RWPE2 (cell line): ENCODE measurements at regions not wholly inside any gene's neighbourhood (a gene's known extent, or its start where the extent isn't known, plus 50 kb on each side); places are given as distances from the start of the nearest gene placed in this dataset.
"Not testable (repeated sequence)": the region's sequence is repeated elsewhere in the genome, so short reads cannot be mapped to it uniquely, and the experiment has no call there.

Source experiments
- ATAC-seq: fragments of 200-7000 bp; cut with Tn5 transposase; 3 replicates; pipeline ENCODE4 v1.9.1; 2021; ENCODE audit warnings: low read depth
- DNase-seq: peaks from one replicate; pipeline ENCODE4 v3.0.0-alpha.2; 2020; ENCODE audit warnings: low spot score
- H3K27ac ChIP-seq: fragments of 450-650 bp; 2 replicates; pipeline ENCODE4 v1.5.1; 2017; ENCODE audit warnings: mild to moderate bottlenecking; ENCODE audit not compliant: poor library complexity, severe bottlenecking
- H3K27me3 ChIP-seq: fragments of 250-450 bp; sonication (Bioruptor Pico); 2 replicates; pipeline ENCODE4 v1.5.1; 2021; ENCODE audit warnings: mild to moderate bottlenecking, moderate library complexity; ENCODE audit not compliant: insufficient read depth, poor library complexity, severe bottlenecking
- H3K36me3 ChIP-seq: fragments of 250-450 bp; sonication (Bioruptor Pico); 2 replicates; pipeline ENCODE4 v1.5.1; 2020; ENCODE audit warnings: low read depth, mild to moderate bottlenecking, moderate library complexity
- H3K4me1 ChIP-seq: fragments of 250-450 bp; sonication (Bioruptor Pico); 2 replicates; pipeline ENCODE4 v1.5.1; 2021; ENCODE audit warnings: mild to moderate bottlenecking, moderate library complexity; ENCODE audit not compliant: insufficient read depth, poor library complexity, severe bottlenecking
- H3K4me3 ChIP-seq: fragments of 250-450 bp; sonication (Bioruptor Pico); 2 replicates; pipeline ENCODE4 v1.5.1; 2021; ENCODE audit warnings: mild to moderate bottlenecking, moderate library complexity; ENCODE audit not compliant: severe bottlenecking
- H3K9me3 ChIP-seq: fragments of 250-450 bp; sonication (Bioruptor Pico); 2 replicates; pipeline ENCODE4 v1.5.1; 2021; ENCODE audit warnings: mild to moderate bottlenecking, moderate library complexity; ENCODE audit not compliant: severe bottlenecking

DNA sequence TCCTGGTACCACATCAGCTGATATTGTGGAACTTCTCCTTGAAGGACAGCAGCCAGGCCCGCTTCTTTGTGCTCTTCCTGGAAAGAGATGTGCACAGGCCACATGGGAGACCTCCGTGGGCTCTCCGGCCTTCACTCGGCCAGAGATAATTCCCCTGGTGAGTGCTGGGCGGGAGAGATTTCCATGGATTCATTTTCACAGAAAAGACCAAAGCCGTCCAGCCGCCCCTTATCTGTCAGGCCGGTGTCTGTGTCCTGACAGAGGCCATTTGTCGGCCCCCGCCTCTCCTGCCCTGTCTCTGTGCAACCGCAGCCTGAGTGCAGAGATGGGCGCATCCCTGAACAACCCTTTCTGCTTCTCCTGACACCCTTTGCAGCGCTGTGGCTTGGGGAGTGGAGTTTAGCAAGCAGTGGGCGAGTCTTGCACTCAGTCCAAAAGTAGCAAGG is 197.9 kb downstream of the BANP start:
- not testable (repeated sequence) for H3K4me1 ChIP-seq, ATAC-seq, H3K27me3 ChIP-seq, H3K27ac ChIP-seq, H3K9me3 ChIP-seq, H3K4me3 ChIP-seq, H3K36me3 ChIP-seq, DNase-seq

DNA sequence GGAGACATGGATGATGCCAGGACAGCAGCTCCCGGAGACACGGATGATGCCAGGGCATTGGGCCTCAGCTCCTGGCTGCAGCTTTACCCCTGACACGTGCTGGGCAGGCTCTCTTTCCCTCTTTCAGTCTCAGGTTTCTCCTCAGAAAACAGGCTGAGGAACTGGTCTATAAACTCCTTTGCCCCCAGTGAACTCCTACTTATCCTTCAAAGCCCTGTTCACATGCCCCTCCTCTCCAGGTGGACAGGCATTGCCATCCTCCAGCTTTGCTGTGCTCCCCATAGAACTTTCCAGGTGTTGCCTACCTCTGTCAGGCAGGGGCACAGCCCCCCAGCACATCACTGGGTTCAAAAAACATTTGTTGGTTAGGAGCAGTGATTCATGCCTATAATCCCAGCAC is 198.4 kb downstream of the BANP start:
- not testable (repeated sequence) for H3K27me3 ChIP-seq, H3K4me1 ChIP-seq, DNase-seq, H3K27ac ChIP-seq, H3K9me3 ChIP-seq, H3K4me3 ChIP-seq, ATAC-seq, H3K36me3 ChIP-seq

- not testable (repeated sequence) for H3K4me1 ChIP-seq, H3K4me3 ChIP-seq, H3K36me3 ChIP-seq, H3K9me3 ChIP-seq, ATAC-seq, H3K27me3 ChIP-seq, H3K27ac ChIP-seq, DNase-seq
These were observed 199.4 kb downstream of the BANP start for GRCh38 chr16:88150456-88151128.

DNA sequence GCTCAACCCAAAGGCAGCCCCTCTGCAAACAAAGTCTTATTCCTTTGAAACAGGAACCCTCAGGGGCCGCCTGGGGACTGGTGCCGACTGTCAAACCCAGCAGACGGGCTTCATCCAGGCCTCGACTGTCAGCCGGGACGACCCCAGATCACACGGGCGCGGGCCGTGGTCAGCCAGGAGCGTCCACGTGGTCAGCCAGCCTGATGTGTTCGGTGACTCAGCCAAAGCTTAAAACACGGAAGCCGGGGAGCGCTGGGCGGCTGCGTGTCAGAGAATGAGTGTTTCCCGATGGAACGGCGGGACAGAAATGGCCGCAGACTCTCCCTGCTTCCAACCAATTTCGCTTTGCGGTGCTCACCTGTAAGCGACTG is 199.9 kb downstream of the BANP start:
- DNase-seq, H3K27me3 ChIP-seq, H3K27ac ChIP-seq, H3K4me1 ChIP-seq, H3K9me3 ChIP-seq, ATAC-seq, H3K36me3 ChIP-seq, H3K4me3 ChIP-seq: not testable (repeated sequence)

DNA sequence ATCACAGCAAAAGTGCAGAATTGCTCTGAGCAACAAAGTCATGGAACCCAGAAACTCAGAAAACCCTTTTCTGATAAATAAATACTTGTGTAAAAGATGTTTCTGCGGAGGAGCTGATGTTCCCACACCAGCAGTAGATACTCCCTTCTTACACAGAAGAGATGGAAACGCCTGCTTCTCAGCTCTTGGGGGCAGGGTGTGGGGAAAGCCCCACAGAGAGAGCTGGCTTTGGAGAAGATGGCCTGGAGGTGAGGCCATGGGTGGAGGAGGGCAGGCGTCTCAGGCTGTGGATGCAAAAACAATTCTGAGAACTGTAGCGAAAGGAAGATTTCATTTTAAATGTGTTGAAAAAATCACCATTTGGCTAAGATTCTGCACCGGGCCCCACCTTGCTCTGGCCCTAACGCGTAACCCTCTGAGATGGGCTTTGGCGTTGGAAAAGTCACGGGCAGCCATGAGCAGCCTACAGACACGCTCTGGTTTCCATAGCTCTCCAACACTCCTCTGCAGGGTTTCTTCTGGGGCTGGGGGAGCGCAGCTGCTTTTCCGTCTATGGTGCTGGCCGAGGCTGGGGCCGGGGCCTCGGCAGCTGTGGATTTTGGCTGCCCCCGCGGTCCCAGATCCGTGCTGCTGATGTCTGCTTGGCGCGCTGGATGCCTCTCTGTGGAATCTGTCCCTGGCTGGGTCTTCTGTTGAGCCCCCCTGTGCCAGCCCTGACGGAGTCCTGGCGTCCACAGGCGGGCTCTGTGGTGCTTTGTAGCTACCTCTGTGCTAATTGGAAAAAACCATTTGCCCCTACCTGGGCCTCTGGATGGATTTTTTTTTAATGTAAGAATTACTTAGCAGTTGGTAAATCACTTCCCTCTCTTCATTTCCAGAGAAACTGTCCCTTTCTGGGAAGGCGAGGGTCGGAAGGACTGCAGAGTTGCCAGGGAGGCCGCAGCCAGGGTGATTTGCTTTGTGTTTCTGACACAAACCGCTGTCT is 200.9 kb downstream of the BANP start:
- H3K27ac ChIP-seq, ATAC-seq, H3K4me1 ChIP-seq, H3K27me3 ChIP-seq, DNase-seq, H3K9me3 ChIP-seq, H3K4me3 ChIP-seq, H3K36me3 ChIP-seq: not testable (repeated sequence)

- not testable (repeated sequence) for H3K4me1 ChIP-seq, ATAC-seq, H3K9me3 ChIP-seq, H3K27me3 ChIP-seq, H3K27ac ChIP-seq, DNase-seq, H3K36me3 ChIP-seq, H3K4me3 ChIP-seq
These were observed 201.6 kb downstream of the BANP start for GRCh38 chr16:88152879-88153278.

GRCh38 chr16:88153516-88153915 is 202.3 kb downstream of the BANP start:
- not testable (repeated sequence) for H3K27me3 ChIP-seq, ATAC-seq, H3K27ac ChIP-seq

GRCh38 chr16:88154886-88155285 is 203.7 kb downstream of the BANP start:
- H3K27ac ChIP-seq, H3K4me3 ChIP-seq, DNase-seq, ATAC-seq, H3K27me3 ChIP-seq, H3K4me1 ChIP-seq, H3K36me3 ChIP-seq, H3K9me3 ChIP-seq: not testable (repeated sequence)

More at GRCh38 chr16:88153516-88153915, 202.3 kb downstream of the BANP start:
- not testable (repeated sequence) for H3K4me1 ChIP-seq, H3K4me3 ChIP-seq, H3K36me3 ChIP-seq, DNase-seq, H3K9me3 ChIP-seq

- ATAC-seq, H3K9me3 ChIP-seq, H3K4me3 ChIP-seq, H3K36me3 ChIP-seq, H3K4me1 ChIP-seq, DNase-seq, H3K27me3 ChIP-seq, H3K27ac ChIP-seq: not testable (repeated sequence)
These were observed 204.4 kb downstream of the BANP start for GRCh38 chr16:88155681-88156080.

DNA sequence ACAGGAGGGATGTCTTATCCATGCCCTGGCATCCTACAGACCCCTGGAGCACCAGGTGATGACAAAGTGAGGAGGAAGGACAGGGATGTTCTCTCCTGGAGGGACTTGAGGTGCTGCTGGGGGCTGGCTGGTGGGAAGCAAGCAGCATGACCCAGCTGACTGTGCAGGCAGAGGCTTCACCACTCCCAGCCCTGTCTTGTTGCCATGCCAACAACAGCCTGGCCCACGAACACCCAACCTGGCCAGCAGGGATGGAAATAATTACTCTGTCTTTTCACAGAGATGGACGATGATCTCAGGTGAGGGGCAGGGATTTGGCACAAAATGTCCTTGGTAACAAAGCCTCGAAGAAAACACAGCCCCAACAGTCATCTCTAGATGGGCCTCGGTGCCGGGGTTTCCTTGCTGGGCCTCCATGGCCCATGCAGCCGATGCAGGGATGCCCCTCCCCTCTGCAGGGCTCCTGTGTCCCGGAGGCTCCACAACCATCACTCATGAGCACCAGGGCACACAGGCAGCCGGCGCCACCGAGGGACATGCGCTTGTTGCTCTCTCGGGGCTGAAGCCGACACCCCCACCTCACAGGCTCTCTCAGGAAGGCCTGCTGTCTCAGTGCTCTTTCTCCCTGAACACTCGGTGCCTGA is 205.5 kb downstream of the BANP start:
- not testable (repeated sequence) for H3K9me3 ChIP-seq, ATAC-seq, H3K4me3 ChIP-seq

DNA sequence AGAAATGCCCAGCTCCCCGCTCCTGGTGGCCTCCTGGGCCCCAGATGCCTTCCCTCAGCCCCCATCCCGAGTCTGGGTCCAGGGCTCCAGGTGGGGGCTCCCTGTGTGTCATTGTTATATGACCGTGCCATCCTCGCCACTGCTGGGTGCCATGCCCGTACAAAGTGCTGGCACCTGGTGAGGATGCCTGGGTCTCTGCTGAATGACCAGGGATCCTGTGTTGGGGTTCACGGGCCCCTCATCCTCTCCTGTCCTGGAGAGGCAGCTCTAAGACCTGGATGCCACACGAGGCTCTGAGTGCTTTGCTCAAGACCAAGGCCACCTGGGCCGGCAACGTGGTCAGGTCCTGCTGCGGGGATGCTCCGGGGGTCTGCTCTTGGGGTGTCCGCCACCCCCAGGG is 206.5 kb downstream of the BANP start:
- not testable (repeated sequence) for ATAC-seq, H3K9me3 ChIP-seq, H3K27ac ChIP-seq, H3K4me1 ChIP-seq, H3K27me3 ChIP-seq, H3K36me3 ChIP-seq, DNase-seq, H3K4me3 ChIP-seq

More for the DNA sequence above, 205.5 kb downstream of the BANP start:
- not testable (repeated sequence) for DNase-seq, H3K27ac ChIP-seq, H3K27me3 ChIP-seq, H3K4me1 ChIP-seq, H3K36me3 ChIP-seq
